ENCODE measurements at regions not wholly inside any gene's neighbourhood (a gene's known extent, or its start where the extent isn't known, plus 50 kb on each side); places are given as distances from the start of the nearest gene placed in this dataset.

- no peak for TF ChIP-seq CTCF (IDR thresholded peaks at IDR 0.05)
- no peak for TF ChIP-seq POLR2A (IDR thresholded peaks at IDR 0.05)
- no peak for TF ChIP-seq EP300 (IDR thresholded peaks at IDR 0.05)
Observed at GRCh38 chr4:4601803-4602369, 60.0 kb upstream of the STX18 start.

Measured in ovary (tissue), 3 donors.